GM18519 (cell line): ENCODE measurements at regions not wholly inside any gene's neighbourhood (a gene's known extent, or its start where the extent isn't known, plus 50 kb on each side); places are given as distances from the start of the nearest gene placed in this dataset.

Experiments
- ATAC-seq: cut with Tn5 transposase; IDR thresholded peaks from one replicate; pipeline ENCODE4 v1.9.1; 2021; ENCODE audit warnings: mild to moderate bottlenecking, moderate library complexity; ENCODE audit not compliant: unreplicated experiment, low FRiP score

GRCh38 chr2:220297093-220297492 lies 669.7 kb downstream of the SLC4A3 start:
- ATAC-seq = no peak

GRCh38 chr2:220300806-220301205 lies 673.4 kb downstream of the SLC4A3 start:
- ATAC-seq = no peak

- no peak for ATAC-seq
These were observed 675.3 kb downstream of the SLC4A3 start for GRCh38 chr2:220302756-220303155.

- no peak for ATAC-seq
These were observed 681.8 kb downstream of the SLC4A3 start for GRCh38 chr2:220309215-220309614.

GRCh38 chr2:220310451-220310861 lies 683.0 kb downstream of the SLC4A3 start:
- ATAC-seq = no peak

GRCh38 chr2:220315098-220315823 lies 687.8 kb downstream of the SLC4A3 start:
- no peak for ATAC-seq

- no peak for ATAC-seq
These were observed 690.6 kb downstream of the SLC4A3 start for GRCh38 chr2:220318037-220318436.

- no peak for ATAC-seq
These were observed 691.1 kb downstream of the SLC4A3 start for GRCh38 chr2:220318508-220318907.

- ATAC-seq = no peak
These were observed 692.9 kb downstream of the SLC4A3 start for GRCh38 chr2:220320326-220320725.

- no peak for ATAC-seq
These were observed 705.5 kb downstream of the SLC4A3 start for GRCh38 chr2:220332886-220333285.

- ATAC-seq = no peak
These were observed 706.8 kb downstream of the SLC4A3 start for GRCh38 chr2:220334210-220334609.

GRCh38 chr2:220334871-220335590 lies 707.6 kb downstream of the SLC4A3 start:
- ATAC-seq = no peak

GRCh38 chr2:220335591-220335915 lies 708.1 kb downstream of the SLC4A3 start:
- no peak for ATAC-seq

GRCh38 chr2:220336771-220337170 lies 709.3 kb downstream of the SLC4A3 start:
- ATAC-seq = no peak

GRCh38 chr2:220337611-220338440 lies 710.4 kb downstream of the SLC4A3 start:
- ATAC-seq = no peak

GRCh38 chr2:220341014-220341413 lies 713.6 kb downstream of the SLC4A3 start:
- no peak for ATAC-seq

- no peak for ATAC-seq
These were observed 719.5 kb downstream of the SLC4A3 start for GRCh38 chr2:220346919-220347318.

GRCh38 chr2:220347626-220348025 lies 720.2 kb downstream of the SLC4A3 start:
- no peak for ATAC-seq

GRCh38 chr2:220348206-220348605 lies 720.8 kb downstream of the SLC4A3 start:
- no peak for ATAC-seq

- no peak for ATAC-seq
These were observed 726.5 kb downstream of the SLC4A3 start for GRCh38 chr2:220353897-220354296.

GRCh38 chr2:220356076-220356475 lies 728.6 kb downstream of the SLC4A3 start:
- ATAC-seq = no peak
